Vagina (tissue), 2 donors: ENCODE measurements at regions not wholly inside any gene's neighbourhood (a gene's known extent, or its start where the extent isn't known, plus 50 kb on each side); places are given as distances from the start of the nearest gene placed in this dataset.

Source experiments
- DNase-seq, 2 donors: peaks; one replicate each; pipeline ENCODE4 v3.0.0-alpha.2; 2017; ENCODE audit errors: extremely low spot score in 2 of 2
- H3K27ac ChIP-seq: fragments of 200-600 bp; sonication (generic); one replicate; pipeline ENCODE4 v1.5.1; 2019
- H3K27me3 ChIP-seq: fragments of 200-600 bp; sonication (generic); one replicate; pipeline ENCODE4 v1.5.1; 2019
- H3K36me3 ChIP-seq, 2 donors: fragments of 200-600 bp; sonication (generic); one replicate each; pipeline ENCODE4 v1.5.1; 2017 to 2019
- H3K4me1 ChIP-seq: fragments of 200-600 bp; sonication (generic); one replicate; pipeline ENCODE4 v1.5.1; 2019
- H3K4me3 ChIP-seq, 2 donors: fragments of 200-600 bp; sonication (generic); 1 replicate in 1 of 2; 2 replicates in 1 of 2; pipeline ENCODE4 v1.5.1; 2016 to 2019
- H3K9me3 ChIP-seq: fragments of 200-600 bp; sonication (generic); one replicate; pipeline ENCODE4 v1.5.1; 2019
- POLR2A ChIP-seq, 2 donors: fragments of 450-650 bp; IDR thresholded peaks; one replicate each; pipeline ENCODE4 v1.6.1; 2017; ENCODE audit warnings: antibody characterized with exemption in 2 of 2, mild to moderate bottlenecking in 2 of 2, moderate library complexity in 2 of 2
- POLR2AphosphoS5 ChIP-seq, 2 donors: sonication (generic); formaldehyde crosslinking; IDR thresholded peaks; one replicate each; pipeline ENCODE4 v1.9.0; 2017; ENCODE audit warnings: antibody characterized with exemption in 2 of 2, mild to moderate bottlenecking in 2 of 2, low read depth in 1 of 2; ENCODE audit not compliant: insufficient read depth in 1 of 2
- intact Hi-C: fragments of 100-400 bp; cut with DNase I; formaldehyde crosslinking; loops from one replicate; pipeline ENCODE4 v1.15.1; 2023
- TF ChIP-seq, protein P1 (sequence below), 3 experiments: fragments of 450-650 bp in 2 of 3; fragments of 200-600 bp in 1 of 3; sonication (generic) in 1 of 3; IDR thresholded peaks; one replicate each; pipeline ENCODE4 v1.5.1; 2017 to 2019; ENCODE audit warnings: antibody characterized with exemption in 3 of 3, mild to moderate bottlenecking in 2 of 3, moderate library complexity in 2 of 3

DNA sequence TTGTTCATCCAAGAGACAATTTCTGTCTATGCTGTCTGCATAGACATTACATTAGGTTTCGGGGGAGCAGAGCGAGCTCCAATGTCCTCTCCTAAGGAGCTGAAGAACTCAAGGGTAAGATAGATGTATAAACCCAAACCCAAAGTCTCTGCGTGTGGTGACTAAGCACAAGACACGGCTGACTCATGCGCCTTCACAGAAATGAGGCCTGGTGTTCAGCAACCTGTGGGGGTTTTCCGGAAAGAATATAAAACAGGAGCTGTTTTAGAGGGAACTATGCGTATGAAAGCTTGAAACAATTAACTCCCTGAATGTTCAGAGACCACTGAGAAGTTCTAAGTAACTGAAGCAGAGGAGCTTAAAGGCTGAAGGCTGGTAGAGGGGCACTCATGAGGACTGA lies 154.7 kb downstream of the SOX11 start:
- no peaks in the 10 kb centered on the region for H3K9me3 ChIP-seq
- H3K4me3 ChIP-seq = no peak overlapping the region
- TF ChIP-seq, protein P1, sequence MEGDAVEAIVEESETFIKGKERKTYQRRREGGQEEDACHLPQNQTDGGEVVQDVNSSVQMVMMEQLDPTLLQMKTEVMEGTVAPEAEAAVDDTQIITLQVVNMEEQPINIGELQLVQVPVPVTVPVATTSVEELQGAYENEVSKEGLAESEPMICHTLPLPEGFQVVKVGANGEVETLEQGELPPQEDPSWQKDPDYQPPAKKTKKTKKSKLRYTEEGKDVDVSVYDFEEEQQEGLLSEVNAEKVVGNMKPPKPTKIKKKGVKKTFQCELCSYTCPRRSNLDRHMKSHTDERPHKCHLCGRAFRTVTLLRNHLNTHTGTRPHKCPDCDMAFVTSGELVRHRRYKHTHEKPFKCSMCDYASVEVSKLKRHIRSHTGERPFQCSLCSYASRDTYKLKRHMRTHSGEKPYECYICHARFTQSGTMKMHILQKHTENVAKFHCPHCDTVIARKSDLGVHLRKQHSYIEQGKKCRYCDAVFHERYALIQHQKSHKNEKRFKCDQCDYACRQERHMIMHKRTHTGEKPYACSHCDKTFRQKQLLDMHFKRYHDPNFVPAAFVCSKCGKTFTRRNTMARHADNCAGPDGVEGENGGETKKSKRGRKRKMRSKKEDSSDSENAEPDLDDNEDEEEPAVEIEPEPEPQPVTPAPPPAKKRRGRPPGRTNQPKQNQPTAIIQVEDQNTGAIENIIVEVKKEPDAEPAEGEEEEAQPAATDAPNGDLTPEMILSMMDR (IDR thresholded peaks at IDR 0.05) = no peak
- TF ChIP-seq POLR2A (IDR thresholded peaks at IDR 0.05) (no peak), POLR2AphosphoS5 (IDR thresholded peaks at IDR 0.05; ENCODE audit: insufficient read depth in 1 of 2, low read depth in 1 of 2) (no peak)
- no peak for DNase-seq
- no peaks in the 10 kb centered on the region for H3K36me3 ChIP-seq
- H3K27ac ChIP-seq = no peak overlapping the region
- intact Hi-C loops = no loop called here
- no peaks in the 10 kb centered on the region for H3K27me3 ChIP-seq
- H3K4me1 ChIP-seq = no peaks in the 10 kb centered on the region

DNA sequence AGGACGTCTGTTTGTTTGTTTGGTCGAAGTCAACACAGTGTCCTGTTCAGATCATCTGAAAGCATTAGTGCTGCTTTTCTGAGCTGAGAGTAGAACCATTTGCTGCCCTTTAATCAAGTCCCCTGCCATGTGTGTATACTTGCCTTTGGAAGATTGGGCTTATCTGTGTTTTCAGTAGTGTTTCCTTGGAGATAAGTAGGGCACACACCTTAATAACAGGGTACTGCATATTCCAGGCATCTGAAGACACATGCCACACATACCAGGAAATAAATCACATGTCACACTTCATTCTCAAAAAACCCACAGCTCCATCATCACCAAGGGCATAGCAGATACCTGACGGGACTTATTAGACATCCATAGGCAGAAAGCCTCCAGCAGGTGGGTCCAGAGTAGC lies 157.4 kb downstream of the SOX11 start:
- DNase-seq = no peak

DNA sequence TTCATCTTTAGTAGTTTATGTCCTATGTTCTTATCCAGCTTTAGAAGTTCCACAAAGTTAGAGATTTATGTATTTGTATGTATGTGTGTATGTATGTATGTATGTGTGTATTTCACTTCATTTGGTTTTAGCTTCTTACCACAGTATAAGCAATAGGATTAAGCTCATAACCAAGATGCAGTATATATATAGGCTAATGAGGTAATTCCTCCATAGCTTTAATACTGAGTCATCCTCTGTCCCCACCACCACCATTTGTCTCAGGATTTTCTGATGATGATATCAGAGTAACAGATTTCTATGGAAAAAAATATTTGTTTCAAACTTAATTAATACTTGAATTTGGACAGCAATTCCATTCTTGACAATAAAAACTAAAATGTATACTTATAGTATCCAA lies 159.2 kb downstream of the SOX11 start:
- no peaks in the 10 kb centered on the region for H3K27me3 ChIP-seq
- no peaks in the 10 kb centered on the region for H3K9me3 ChIP-seq
- no peak overlapping the region for H3K27ac ChIP-seq
- no peaks in the 10 kb centered on the region for H3K36me3 ChIP-seq
- H3K4me3 ChIP-seq = no peak overlapping the region
- no peak for TF ChIP-seq POLR2A (IDR thresholded peaks at IDR 0.05)
- TF ChIP-seq POLR2AphosphoS5 (IDR thresholded peaks at IDR 0.05; ENCODE audit: insufficient read depth in 1 of 2, low read depth in 1 of 2) = no peak
- intact Hi-C loops = no loop called here
- no peak for DNase-seq
- H3K4me1 ChIP-seq = no peaks in the 10 kb centered on the region

More for the DNA sequence above, 157.4 kb downstream of the SOX11 start:
- intact Hi-C loops = no loop called here
- Histone ChIP-seq H3K36me3 (no peaks in the 10 kb centered on the region), H3K27me3 (no peaks in the 10 kb centered on the region), H3K4me3 (no peak overlapping the region), H3K9me3 (no peaks in the 10 kb centered on the region), H3K27ac (no peak overlapping the region), H3K4me1 (no peaks in the 10 kb centered on the region)
- TF ChIP-seq, protein P1 (IDR thresholded peaks at IDR 0.05) = no peak
- TF ChIP-seq POLR2A (IDR thresholded peaks at IDR 0.05) = no peak
- TF ChIP-seq POLR2AphosphoS5 (IDR thresholded peaks at IDR 0.05; ENCODE audit: insufficient read depth in 1 of 2, low read depth in 1 of 2) = no peak

DNA sequence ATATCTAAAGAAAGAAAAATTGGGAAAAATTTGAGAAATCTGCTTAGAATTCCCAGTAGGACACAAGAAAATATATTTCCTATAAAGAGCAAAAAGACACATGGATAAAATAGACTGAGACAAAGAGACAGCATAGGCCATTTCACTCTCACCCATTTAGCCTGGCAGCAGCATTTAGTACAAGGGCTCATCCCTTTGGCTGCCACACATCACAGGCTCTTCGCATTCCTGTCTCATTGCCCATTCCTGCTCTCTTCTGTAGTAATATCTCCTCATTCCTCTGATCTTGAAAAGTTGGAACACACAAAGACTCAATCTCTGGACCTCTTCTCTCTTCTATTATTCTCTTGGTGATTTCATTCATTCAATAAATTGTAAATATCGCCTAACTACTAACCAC lies 162.6 kb downstream of the SOX11 start:
- Histone ChIP-seq H3K4me1 (no peaks in the 10 kb centered on the region), H3K36me3 (no peaks in the 10 kb centered on the region), H3K27ac (no peak overlapping the region), H3K9me3 (no peaks in the 10 kb centered on the region), H3K4me3 (no peak overlapping the region), H3K27me3 (no peaks in the 10 kb centered on the region)
- TF ChIP-seq, protein P1 (IDR thresholded peaks at IDR 0.05) = no peak
- TF ChIP-seq POLR2A (IDR thresholded peaks at IDR 0.05) (no peak), POLR2AphosphoS5 (IDR thresholded peaks at IDR 0.05; ENCODE audit: insufficient read depth in 1 of 2, low read depth in 1 of 2) (no peak)
- no peak for DNase-seq
- intact Hi-C loops = no loop called here

DNA sequence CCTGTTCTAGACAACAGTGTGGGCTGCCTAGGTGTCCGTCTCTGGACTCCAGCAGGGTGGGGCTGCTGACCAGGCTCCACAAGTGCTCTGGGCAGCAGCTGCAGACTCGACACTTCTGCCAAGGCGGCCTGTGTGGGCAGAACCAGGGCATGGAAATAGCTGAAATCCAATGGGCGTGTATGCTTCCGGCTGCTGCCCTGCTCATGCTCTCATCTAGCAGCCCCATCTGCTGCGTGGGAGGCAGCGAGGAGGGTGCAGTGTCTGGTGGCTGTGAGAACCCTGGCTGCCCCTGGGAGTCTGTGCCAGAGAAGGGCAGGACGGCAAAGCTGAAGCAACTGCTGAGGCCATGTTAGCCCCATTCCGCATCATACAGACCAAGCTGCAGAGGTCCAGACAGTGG lies 174.9 kb downstream of the SOX11 start:
- Histone ChIP-seq H3K4me1 (no peaks in the 10 kb centered on the region), H3K36me3 (no peaks in the 10 kb centered on the region), H3K4me3 (no peak overlapping the region), H3K27me3 (no peaks in the 10 kb centered on the region), H3K27ac (no peak overlapping the region), H3K9me3 (no peaks in the 10 kb centered on the region)
- intact Hi-C loops = no loop called here
- DNase-seq = no peak
- TF ChIP-seq POLR2AphosphoS5 (IDR thresholded peaks at IDR 0.05; ENCODE audit: insufficient read depth in 1 of 2, low read depth in 1 of 2) = no peak
- TF ChIP-seq POLR2A (IDR thresholded peaks at IDR 0.05) = no peak
- TF ChIP-seq, protein P1 (IDR thresholded peaks at IDR 0.05) = no peak

DNA sequence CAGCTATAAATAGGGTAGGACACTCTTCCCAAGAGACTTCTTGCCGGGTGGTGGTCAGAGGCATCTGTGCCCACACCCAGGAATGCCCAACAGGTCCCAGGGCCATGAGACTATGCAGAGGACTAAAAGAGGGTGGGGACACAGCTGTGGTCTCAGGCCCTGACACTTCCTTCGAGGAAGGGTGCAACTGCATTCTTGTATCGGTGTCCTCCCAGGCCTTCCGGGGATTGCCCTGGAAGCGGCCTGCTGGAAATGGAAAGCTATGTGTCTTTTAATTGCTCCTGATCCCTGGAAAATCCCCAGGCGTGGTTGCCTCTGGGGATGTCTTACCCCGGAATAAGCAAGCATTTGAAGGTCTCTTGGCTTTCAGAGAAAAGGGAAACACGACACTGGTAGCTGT lies 176.7 kb downstream of the SOX11 start:
- H3K27ac ChIP-seq = no peak overlapping the region
- no peaks in the 10 kb centered on the region for H3K27me3 ChIP-seq
- H3K9me3 ChIP-seq = no peaks in the 10 kb centered on the region
- no peaks in the 10 kb centered on the region for H3K4me1 ChIP-seq
- no peak overlapping the region for H3K4me3 ChIP-seq
- DNase-seq = no peak
- TF ChIP-seq, protein P1 (IDR thresholded peaks at IDR 0.05) = no peak
- TF ChIP-seq POLR2AphosphoS5 (IDR thresholded peaks at IDR 0.05; ENCODE audit: insufficient read depth in 1 of 2, low read depth in 1 of 2) (no peak), POLR2A (IDR thresholded peaks at IDR 0.05) (no peak)
- no peaks in the 10 kb centered on the region for H3K36me3 ChIP-seq
- intact Hi-C loops = no loop called here
